Spleen (tissue), 11 donors: ENCODE measurements at regions not wholly inside any gene's neighbourhood (a gene's known extent, or its start where the extent isn't known, plus 50 kb on each side); places are given as distances from the start of the nearest gene placed in this dataset.

Experiments used
- DNase-seq: peaks from one replicate; pipeline ENCODE4 v3.0.0-alpha.2; 2020
- H3K27ac ChIP-seq, 8 donors: fragments of 200-600 bp; sonication (generic) in 7 of 8; 1 replicate in 4 of 8; 2 replicates in 4 of 8; pipeline versions ENCODE4 v1.5.0 to v1.8.0; 2016 to 2021; ENCODE audit warnings: inconsistent platforms in 4 of 8, mild to moderate bottlenecking in 4 of 8, moderate library complexity in 1 of 8
- H3K27me3 ChIP-seq, 7 donors: fragments of 200-600 bp; sonication (generic) in 6 of 7; replicated peaks in 1 of 7; 1 replicate in 4 of 7; 2 replicates in 3 of 7; pipeline versions ENCODE4 v1.5.0 to v1.8.0; 2016 to 2021; ENCODE audit warnings: inconsistent platforms in 3 of 7, mild to moderate bottlenecking in 1 of 7
- H3K36me3 ChIP-seq, 6 donors: fragments of 200-600 bp; sonication (generic) in 5 of 6; 1 replicate in 4 of 6; 2 replicates in 2 of 6; pipeline versions ENCODE4 v1.5.0 to v1.8.0; 2016 to 2021; ENCODE audit warnings: inconsistent platforms in 2 of 6
- H3K4me1 ChIP-seq, 6 donors: fragments of 200-600 bp; sonication (generic) in 5 of 6; 1 replicate in 3 of 6; 2 replicates in 3 of 6; pipeline versions ENCODE4 v1.5.0 to v1.8.0; 2016 to 2021; ENCODE audit warnings: inconsistent platforms in 3 of 6
- H3K4me3 ChIP-seq, 8 donors: fragments of 200-600 bp; sonication (generic) in 7 of 8; 1 replicate in 4 of 8; 2 replicates in 4 of 8; pipeline versions ENCODE4 v1.5.0 to v1.8.0; 2016 to 2021; ENCODE audit warnings: inconsistent platforms in 4 of 8, mild to moderate bottlenecking in 4 of 8, moderate library complexity in 2 of 8
- H3K9me3 ChIP-seq, 8 donors: fragments of 200-600 bp; sonication (generic) in 7 of 8; 1 replicate in 4 of 8; 2 replicates in 4 of 8; pipeline versions ENCODE4 v1.5.0 to v1.8.0; 2016 to 2021; ENCODE audit warnings: inconsistent platforms in 4 of 8
- CTCF ChIP-seq, 11 experiments: fragments of 200-600 bp in 7 of 11; fragments of 450-650 bp in 4 of 11; sonication (generic) in 4 of 11; IDR thresholded peaks in 8 of 11; conservative IDR thresholded peaks in 3 of 11; 1 replicate in 7 of 11; 2 replicates in 4 of 11; pipeline versions ENCODE4 v1.4.0 to v1.8.0; 2016 to 2021; ENCODE audit warnings: antibody characterized with exemption in 11 of 11, inconsistent platforms in 4 of 11, mild to moderate bottlenecking in 1 of 11
- POLR2A ChIP-seq, 3 donors: fragments of 450-650 bp; IDR thresholded peaks; one replicate each; pipeline ENCODE4 v1.5.1; 2017; ENCODE audit warnings: antibody characterized with exemption in 3 of 3, mild to moderate bottlenecking in 1 of 3
- POLR2AphosphoS5 ChIP-seq, 3 donors: sonication (generic); formaldehyde crosslinking; IDR thresholded peaks; one replicate each; pipeline ENCODE4 v1.5.1; 2017; ENCODE audit warnings: antibody characterized with exemption in 3 of 3
- WGBS, 5 donors: extraction: QIAGEN DNeasy Blood & Tissue Kit in 3 of 5; methylation state at CpG; one replicate each; pipeline versions ENCODE4 v1.1.5 to v1.1.7; 2013 to 2018; 5-methylcytosine and 5-hydroxymethylcytosine counted together
- intact Hi-C: fragments of 100-400 bp; cut with DNase I; formaldehyde crosslinking; loops from one replicate; pipeline ENCODE4 v1.15.0; 2023; ENCODE audit warnings: low total_unique reads
- donor health status: healthy with polysubstance abuse.
- donor health status: DM: no; HTN: no; CAD: no; lungs with moderate emphysema.
- donor health status: DM: no; HTN: no; CAD: no.
- donor health status: Bipolar disorder and iron deficiency.
- donor health status: healthy.
- donor health status: DM: no; HTN: no; CAD: no.
- donor health status: DM: yes; HTN: yes; CAD: no.

- intact Hi-C loops: no loop called here
- no peak for TF ChIP-seq CTCF (IDR thresholded peaks at IDR 0.05 in 8 of 11, conservative IDR thresholded peaks at IDR 0.05 in 3 of 11)
- TF ChIP-seq POLR2A (IDR thresholded peaks at IDR 0.05): no peak
- no peak for TF ChIP-seq POLR2AphosphoS5 (IDR thresholded peaks at IDR 0.05)
- Histone ChIP-seq H3K27me3 (no peaks in the 10 kb centered on the region), H3K27ac (peak overlapping the region in 2 of 8 donors; percentile 39 to 40), H3K9me3 (no peaks in the 10 kb centered on the region), H3K4me1 (peaks cover 0 to 22% (median 9%) of the 10 kb centered on the region in 6 donors), H3K36me3 (peaks cover 0 to 7% (median 0%) of the 10 kb centered on the region in 6 donors), H3K4me3 (no peak overlapping the region)
- 67 to 72% (median 70%) methylated on average over 14 of the region's 14 CpGs for WGBS, 5 donors
- DNase-seq: no peak
Observed at GRCh38 chr13:31945202-31945961, 86.2 kb upstream of the FRY start.

- intact Hi-C loops: no loop called here
- peaks cover 0 to 7% (median 0%) of the 10 kb centered on the region in 6 donors for H3K36me3 ChIP-seq
- H3K4me1 ChIP-seq: peaks cover 0 to 30% (median 15%) of the 10 kb centered on the region in 6 donors
- H3K27me3 ChIP-seq: no peaks in the 10 kb centered on the region
- 74 to 92% (median 84%) methylated on average over 3 of the region's 3 CpGs for WGBS, 5 donors
- H3K9me3 ChIP-seq: no peaks in the 10 kb centered on the region
- no peak overlapping the region for H3K4me3 ChIP-seq
- no peak overlapping the region for H3K27ac ChIP-seq
- TF ChIP-seq POLR2A (IDR thresholded peaks at IDR 0.05) (no peak), POLR2AphosphoS5 (IDR thresholded peaks at IDR 0.05) (no peak), CTCF (IDR thresholded peaks at IDR 0.05 in 8 of 11, conservative IDR thresholded peaks at IDR 0.05 in 3 of 11) (no peak)
- DNase-seq: no peak
Observed at GRCh38 chr13:31946091-31946770, 85.3 kb upstream of the FRY start.

GRCh38 chr13:31947105-31947504, 84.5 kb upstream of the FRY start:
- H3K4me3 ChIP-seq: no peak overlapping the region
- no peak for TF ChIP-seq POLR2A (IDR thresholded peaks at IDR 0.05)
- TF ChIP-seq CTCF (IDR thresholded peaks at IDR 0.05 in 8 of 11, conservative IDR thresholded peaks at IDR 0.05 in 3 of 11): no peak
- no peak for TF ChIP-seq POLR2AphosphoS5 (IDR thresholded peaks at IDR 0.05)
- intact Hi-C loops: no loop called here
- 89 to 97% (median 93%) methylated on average over 2 of the region's 2 CpGs for WGBS, 5 donors
- no peaks in the 10 kb centered on the region for H3K9me3 ChIP-seq
- H3K27ac ChIP-seq: no peak overlapping the region
- peaks cover 0 to 36% (median 19%) of the 10 kb centered on the region in 6 donors for H3K4me1 ChIP-seq
- DNase-seq: no peak
- H3K27me3 ChIP-seq: no peaks in the 10 kb centered on the region
- peaks cover 0 to 7% (median 0%) of the 10 kb centered on the region in 6 donors for H3K36me3 ChIP-seq

GRCh38 chr13:31947506-31947905, 84.1 kb upstream of the FRY start:
- 68 to 83% (median 71%) methylated on average over 2 of the region's 2 CpGs for WGBS, 5 donors
- H3K27me3 ChIP-seq: no peaks in the 10 kb centered on the region
- peaks cover 0 to 36% (median 19%) of the 10 kb centered on the region in 6 donors for H3K4me1 ChIP-seq
- no peak overlapping the region for H3K27ac ChIP-seq
- intact Hi-C loops: no loop called here
- no peak overlapping the region for H3K4me3 ChIP-seq
- no peak for TF ChIP-seq POLR2A (IDR thresholded peaks at IDR 0.05)
- TF ChIP-seq CTCF (IDR thresholded peaks at IDR 0.05 in 8 of 11, conservative IDR thresholded peaks at IDR 0.05 in 3 of 11): no peak
- TF ChIP-seq POLR2AphosphoS5 (IDR thresholded peaks at IDR 0.05): no peak
- H3K9me3 ChIP-seq: no peaks in the 10 kb centered on the region
- peaks cover 0 to 9% (median 0%) of the 10 kb centered on the region in 6 donors for H3K36me3 ChIP-seq
- no peak for DNase-seq
